ENCODE measurements at regions not wholly inside any gene's neighbourhood (a gene's known extent, or its start where the extent isn't known, plus 50 kb on each side); places are given as distances from the start of the nearest gene placed in this dataset.
A peak's percentile ranks its signal among the peaks of the same experiment; 100 is the strongest.

- intact Hi-C loops (cut with DNase I, micrococcal nuclease): no loop called here
- ATAC-seq (no peak), DNase-seq (no peak)
Measured at GRCh38 chr14:97543816-97544215, 746.6 kb downstream of the VRK1 start.

- DNase-seq (no peak), ATAC-seq (no peak)
- intact Hi-C loops (cut with DNase I, micrococcal nuclease): no loop called here
Measured at GRCh38 chr14:97544571-97544970, 747.4 kb downstream of the VRK1 start.

- intact Hi-C loops (cut with DNase I, micrococcal nuclease): no loop called here
- ATAC-seq (no peak), DNase-seq (no peak)
Measured at GRCh38 chr14:97546491-97547230, 749.5 kb downstream of the VRK1 start.

GRCh38 chr14:97550463-97550862 is 753.3 kb downstream of the VRK1 start:
- DNase-seq: no peak
- no peak for ATAC-seq
- intact Hi-C loops (cut with DNase I, micrococcal nuclease): no loop called here

- intact Hi-C loops (cut with DNase I, micrococcal nuclease): no loop called here
- no peak for DNase-seq
- no peak for ATAC-seq
Measured at GRCh38 chr14:97554597-97554996, 757.4 kb downstream of the VRK1 start.

- no peak for ATAC-seq
- intact Hi-C loops (cut with DNase I, micrococcal nuclease): no loop called here
- DNase-seq: no peak
Measured at GRCh38 chr14:97564334-97564733, 767.2 kb downstream of the VRK1 start.

- intact Hi-C loops (cut with DNase I, micrococcal nuclease): no loop called here
- ATAC-seq: no peak
- no peak for DNase-seq
Measured at GRCh38 chr14:97571201-97571600, 774.0 kb downstream of the VRK1 start.

GRCh38 chr14:97571866-97572555 is 774.8 kb downstream of the VRK1 start:
- ATAC-seq: no peak
- no peak for DNase-seq
- intact Hi-C loops (cut with DNase I, micrococcal nuclease): no loop called here

- ATAC-seq (no peak), DNase-seq (no peak)
- intact Hi-C loops (cut with DNase I, micrococcal nuclease): no loop called here
Measured at GRCh38 chr14:97572583-97573458, 775.6 kb downstream of the VRK1 start.

- DNase-seq (no peak), ATAC-seq (no peak)
- intact Hi-C loops (cut with DNase I, micrococcal nuclease): no loop called here
Measured at GRCh38 chr14:97575677-97576076, 778.5 kb downstream of the VRK1 start.

GRCh38 chr14:97578982-97579548 is 781.9 kb downstream of the VRK1 start:
- no peak for ATAC-seq
- no peak for DNase-seq
- intact Hi-C loops (cut with DNase I, micrococcal nuclease): no loop called here

- no peak for ATAC-seq
- intact Hi-C loops (cut with DNase I, micrococcal nuclease): no loop called here
- no peak for DNase-seq
Measured at GRCh38 chr14:97581016-97581415, 783.8 kb downstream of the VRK1 start.

- DNase-seq: no peak
- intact Hi-C loops (cut with DNase I, micrococcal nuclease): no loop called here
- ATAC-seq: no peak
Measured at GRCh38 chr14:97582022-97582421, 784.8 kb downstream of the VRK1 start.

- no peak for ATAC-seq
- intact Hi-C loops (cut with DNase I, micrococcal nuclease): no loop called here
- no peak for DNase-seq
Measured at GRCh38 chr14:97584528-97584927, 787.3 kb downstream of the VRK1 start.

GRCh38 chr14:97592341-97592980 is 795.3 kb downstream of the VRK1 start:
- intact Hi-C loops (cut with DNase I, micrococcal nuclease): no loop called here
- DNase-seq (no peak), ATAC-seq (no peak)

GRCh38 chr14:97594306-97594705 is 797.1 kb downstream of the VRK1 start:
- intact Hi-C loops (cut with DNase I, micrococcal nuclease): no loop called here
- DNase-seq: no peak

GRCh38 chr14:97602438-97603117 is 805.4 kb downstream of the VRK1 start:
- DNase-seq (peak in 1 of 2 donors; percentile 8), ATAC-seq (no peak)
- intact Hi-C loops (cut with DNase I, micrococcal nuclease): no loop called here

More at GRCh38 chr14:97594306-97594705, 797.1 kb downstream of the VRK1 start:
- no peak for ATAC-seq

- no peak for ATAC-seq
- DNase-seq: no peak
- intact Hi-C loops (cut with DNase I, micrococcal nuclease): no loop called here
Measured at GRCh38 chr14:97603201-97603600, 806.0 kb downstream of the VRK1 start.
